MM.1S (cell line): ENCODE measurements at regions not wholly inside any gene's neighbourhood (a gene's known extent, or its start where the extent isn't known, plus 50 kb on each side); places are given as distances from the start of the nearest gene placed in this dataset.

Experiments
- EZH2 ChIP-seq: fragments of 300-600 bp; sonication (generic); optimal IDR thresholded peaks from 2 replicates; pipeline ENCODE3; 2017; ENCODE audit warnings: low read depth, mild to moderate bottlenecking, antibody characterized with exemption, low read length, mixed read lengths
- TF ChIP-seq, protein P1 (sequence below): fragments of 300-600 bp; sonication (generic); IDR thresholded peaks from 2 replicates; pipeline ENCODE4 v1.5.1; 2016; ENCODE audit warnings: antibody characterized with exemption, low read length, mixed read lengths

DNA sequence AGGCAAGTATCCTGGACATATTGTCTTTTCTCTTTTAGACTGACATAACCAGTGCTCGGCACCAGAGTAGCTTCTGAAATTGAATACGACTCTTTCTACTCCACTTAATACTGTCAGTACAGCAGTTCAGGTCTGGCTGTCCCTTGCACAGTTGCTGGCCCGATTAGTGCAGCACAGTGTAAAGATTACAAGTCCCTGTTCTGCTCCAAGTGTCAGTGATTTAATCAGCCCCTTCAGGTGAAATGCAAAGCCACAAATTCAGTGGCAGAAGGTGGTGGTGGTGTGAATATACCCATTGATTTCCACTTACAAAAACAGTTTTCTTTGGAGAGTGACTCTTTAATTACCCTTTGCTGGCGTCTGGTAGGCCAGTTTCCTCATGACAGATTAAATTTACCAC, 545.4 kb downstream of the ADGRL2 start:
- TF ChIP-seq, protein P1, sequence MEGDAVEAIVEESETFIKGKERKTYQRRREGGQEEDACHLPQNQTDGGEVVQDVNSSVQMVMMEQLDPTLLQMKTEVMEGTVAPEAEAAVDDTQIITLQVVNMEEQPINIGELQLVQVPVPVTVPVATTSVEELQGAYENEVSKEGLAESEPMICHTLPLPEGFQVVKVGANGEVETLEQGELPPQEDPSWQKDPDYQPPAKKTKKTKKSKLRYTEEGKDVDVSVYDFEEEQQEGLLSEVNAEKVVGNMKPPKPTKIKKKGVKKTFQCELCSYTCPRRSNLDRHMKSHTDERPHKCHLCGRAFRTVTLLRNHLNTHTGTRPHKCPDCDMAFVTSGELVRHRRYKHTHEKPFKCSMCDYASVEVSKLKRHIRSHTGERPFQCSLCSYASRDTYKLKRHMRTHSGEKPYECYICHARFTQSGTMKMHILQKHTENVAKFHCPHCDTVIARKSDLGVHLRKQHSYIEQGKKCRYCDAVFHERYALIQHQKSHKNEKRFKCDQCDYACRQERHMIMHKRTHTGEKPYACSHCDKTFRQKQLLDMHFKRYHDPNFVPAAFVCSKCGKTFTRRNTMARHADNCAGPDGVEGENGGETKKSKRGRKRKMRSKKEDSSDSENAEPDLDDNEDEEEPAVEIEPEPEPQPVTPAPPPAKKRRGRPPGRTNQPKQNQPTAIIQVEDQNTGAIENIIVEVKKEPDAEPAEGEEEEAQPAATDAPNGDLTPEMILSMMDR: no peak
- no peak for TF ChIP-seq EZH2
